Panc1 (cell line): ENCODE measurements at regions not wholly inside any gene's neighbourhood (a gene's known extent, or its start where the extent isn't known, plus 50 kb on each side); places are given as distances from the start of the nearest gene placed in this dataset.

ENCODE experiments used
- ATAC-seq: fragments of 200-7000 bp; cut with Tn5 transposase; 2 replicates; pipeline ENCODE4 v1.9.1; 2020; ENCODE audit warnings: mild to moderate bottlenecking, moderate library complexity
- BruUV-seq: library from RNA; stranded (reverse); fragments of 400-500 nt; replicated peaks from 2 replicates; lab custom pipeline; 2021; lab: Mats Ljungman, UMichigan
- CTCF ChIA-PET: fragments of 300-600 bp; sonication (Branson Sonifier 250); formaldehyde crosslinking; loops from one replicate; lab custom pipeline; 2022; ENCODE audit warnings: antibody characterized with exemption; lab: Charles Lee
- POLR2A ChIA-PET: fragments of 300-600 bp; sonication (Branson Sonifier 250); formaldehyde crosslinking; loops from one replicate; lab custom pipeline; 2022; ENCODE audit warnings: antibody characterized with exemption; lab: Charles Lee
- DNase-seq: peaks from one replicate; pipeline ENCODE4 v3.0.0-alpha.2; 2010; ENCODE audit warnings: low read depth, low spot score
- H3K27ac ChIP-seq: 2 replicates; pipeline ENCODE4 v1.5.1; 2011; ENCODE audit warnings: mild to moderate bottlenecking, low read length, inconsistent platforms
- H3K27me3 ChIP-seq: fragments of 200-500 bp; sonication (Bioruptor generic); 2 replicates; pipeline ENCODE4 v1.6.0; 2014; ENCODE audit warnings: low read length, inconsistent platforms; ENCODE audit not compliant: control insufficient read depth, insufficient read depth
- H3K36me3 ChIP-seq: fragments of 200-500 bp; sonication (Bioruptor generic); 2 replicates; pipeline ENCODE4 v1.5.1; 2014; ENCODE audit warnings: inconsistent platforms, mild to moderate bottlenecking, low read length, moderate library complexity; ENCODE audit not compliant: control insufficient read depth, insufficient read depth
- H3K4me1 ChIP-seq: 2 replicates; pipeline ENCODE4 v1.5.1; 2011; ENCODE audit warnings: inconsistent platforms, mild to moderate bottlenecking, low read length, moderate library complexity; ENCODE audit not compliant: control insufficient read depth, insufficient read depth
- H3K4me3 ChIP-seq, 2 experiments: 2 replicates each; pipeline ENCODE4 v1.5.1; 2011 to 2012; ENCODE audit warnings: low read depth in 2 of 2, low read length in 2 of 2, mild to moderate bottlenecking in 2 of 2, inconsistent platforms in 1 of 2, moderate library complexity in 1 of 2
- H3K9me3 ChIP-seq: fragments of 200-500 bp; sonication (Bioruptor generic); 2 replicates; pipeline ENCODE4 v1.5.1; 2014; ENCODE audit warnings: low read depth, mild to moderate bottlenecking, inconsistent platforms, low read length, moderate library complexity; ENCODE audit not compliant: control insufficient read depth, insufficient read depth
- CTCF ChIP-seq: fragments of 450-650 bp; IDR thresholded peaks from 2 replicates; pipeline ENCODE4 v1.5.1; 2017; ENCODE audit warnings: mild to moderate bottlenecking
- POLR2AphosphoS5 ChIP-seq: IDR thresholded peaks from 2 replicates; pipeline ENCODE4 v1.6.1; 2012; ENCODE audit warnings: mild to moderate bottlenecking, low read depth, low read length, moderate library complexity
- REST ChIP-seq, 2 experiments: IDR thresholded peaks; 2 replicates each; pipeline ENCODE4 v1.6.1; 2011 to 2012; ENCODE audit warnings: low read depth in 2 of 2, control low read depth in 1 of 2, low read length in 1 of 2, mild to moderate bottlenecking in 1 of 2, moderate library complexity in 1 of 2; ENCODE audit not compliant: insufficient read depth in 1 of 2
- SIN3A ChIP-seq: IDR thresholded peaks from 2 replicates; pipeline ENCODE4 v1.6.1; 2012; ENCODE audit warnings: low read depth, mild to moderate bottlenecking, low read length, moderate library complexity, borderline replicate concordance; ENCODE audit not compliant: insufficient read depth
- TCF7L2 ChIP-seq: IDR thresholded peaks from 2 replicates; pipeline ENCODE4 v1.6.1; 2011; ENCODE audit warnings: mild to moderate bottlenecking, low read depth, low read length, inconsistent platforms
- in situ Hi-C: cut with HindIII; loops from 2 replicates; pipeline ENCODE4 v1.10.0; 2016; ENCODE audit warnings: low sequenced_read_pairs, low pct_unique_long_range_greater_than_20kb
- intact Hi-C: fragments of 100-400 bp; cut with micrococcal nuclease; formaldehyde crosslinking; loops from one replicate; pipeline ENCODE4 v1.10.0; 2022; ENCODE audit not compliant: unreplicated experiment

GRCh38 chr19:31592456-31592855, 243.2 kb upstream of the TSHZ3 start:
- intact Hi-C loops (no loop called here), in situ Hi-C loops (no loop called here)

GRCh38 chr19:31594701-31595100, 245.5 kb upstream of the TSHZ3 start:
- intact Hi-C loops = no loop called here
- DNase-seq (no peak), ATAC-seq (no peak)
- H3K27ac ChIP-seq = no peak overlapping the region
- H3K4me3 ChIP-seq = no peak overlapping the region
- TF ChIP-seq REST (IDR thresholded peaks at IDR 0.05; ENCODE audit: insufficient read depth in 1 of 2, low read depth in 2 of 2, low read length in 1 of 2) (no peak), SIN3A (no peak), TCF7L2 (no peak)
- in situ Hi-C loops = no loop called here
- CTCF ChIA-PET = no interaction called here
- no peaks in the 10 kb centered on the region for H3K9me3 ChIP-seq
- no TSS peak for BruUV-seq
- POLR2A ChIA-PET = no interaction called here
- H3K4me1 ChIP-seq = no peaks in the 10 kb centered on the region
- no peaks in the 10 kb centered on the region for H3K36me3 ChIP-seq
- H3K27me3 ChIP-seq = peaks cover 3% of the 10 kb centered on the region; the same call in 1 of the 2 replicates

More at GRCh38 chr19:31592456-31592855, 243.2 kb upstream of the TSHZ3 start:
- Histone ChIP-seq H3K27me3 (peaks cover 3% of the 10 kb centered on the region; the same call in 1 of the 2 replicates), H3K27ac (no peak overlapping the region), H3K36me3 (no peaks in the 10 kb centered on the region), H3K9me3 (no peaks in the 10 kb centered on the region), H3K4me1 (no peaks in the 10 kb centered on the region), H3K4me3 (no peak overlapping the region)
- no TSS peak for BruUV-seq
- POLR2A ChIA-PET = no interaction called here
- CTCF ChIA-PET = no interaction called here
- no peak for ATAC-seq
- no peak for TF ChIP-seq CTCF
- no peak for TF ChIP-seq POLR2AphosphoS5
- TF ChIP-seq SIN3A = no peak
- TF ChIP-seq REST (IDR thresholded peaks at IDR 0.05; ENCODE audit: insufficient read depth in 1 of 2, low read depth in 2 of 2, low read length in 1 of 2) = no peak
- TF ChIP-seq TCF7L2 = no peak
- no peak for DNase-seq
